ENCODE measurements at regions not wholly inside any gene's neighbourhood (a gene's known extent, or its start where the extent isn't known, plus 50 kb on each side); places are given as distances from the start of the nearest gene placed in this dataset.

GRCh38 chr9:36503172-36504088, 69.3 kb upstream of the MELK start:
- Histone ChIP-seq H3K36me3 (ENCODE audit: control insufficient read depth in 2 of 2, insufficient read depth in 2 of 2, low read length in 1 of 2) (no peaks in the 10 kb centered on the region), H3K4me2 (ENCODE audit: control insufficient read depth, insufficient read depth) (no peak overlapping the region), H3K4me3 (no peak overlapping the region), H3K9ac (ENCODE audit: control insufficient read depth, insufficient read depth, low read length) (no peak overlapping the region), H3K27ac (ENCODE audit: control insufficient read depth, insufficient read depth) (no peak overlapping the region), H3K27me3 (replicated peaks in 1 of 2; ENCODE audit: control insufficient read depth in 2 of 2, insufficient read depth in 2 of 2, low read length in 1 of 2) (no peaks in the 10 kb centered on the region; a peak in 1 of 4 replicates), H2AFZ (ENCODE audit: control insufficient read depth, low read depth, low read length) (peak overlapping the region; percentile 59), H3K9me3 (replicated peaks; ENCODE audit: control insufficient read depth, insufficient read depth, low read length) (no peaks in the 10 kb centered on the region), H3K79me2 (ENCODE audit: control insufficient read depth, insufficient read depth, low read length) (no peaks in the 10 kb centered on the region), H4K20me1 (ENCODE audit: control insufficient read depth, insufficient read depth) (no peaks in the 10 kb centered on the region), H3K4me1 (ENCODE audit: control insufficient read depth, insufficient read depth, low read length) (no peaks in the 10 kb centered on the region; the same call in 1 of the 2 replicates)
- intact Hi-C loops (cut with micrococcal nuclease; ENCODE audit: unreplicated experiment): no loop called here
- no peak for FAIRE-seq
- CTCF ChIA-PET: interaction anchor here (0.6 to 1.1 kb wide), 4 partner anchors 11 to 427 kb away, joined by 3 to 6 read pairs (median 3); no protein-coding TSS in a partner anchor
- WGBS (ENCODE audit: insufficient coverage, insufficient replicate concordance, low lambda C conversion rate, missing lambda C conversion rate): 23% methylated on average over 6 of the region's 6 CpGs
- RAD21 ChIA-PET (ENCODE audit: unreplicated experiment): interaction anchor here (1.3 kb wide), 1 partner anchor 225 kb away, joined by 3 read pairs; no protein-coding TSS in a partner anchor
- peak; percentile 38; the same call in 1 of the 2 replicates for TF ChIP-seq JUNB (IDR thresholded peaks at IDR 0.05)
- no peak for TF ChIP-seq HDGF (IDR thresholded peaks at IDR 0.05)
- POLR2A ChIA-PET: interaction anchor here (0.6 to 1.0 kb wide), 3 partner anchors 7 to 198 kb away, joined by 3 read pairs; no protein-coding TSS in a partner anchor
- in situ Hi-C loops (cut with MboI): no loop called here
- no peak for DNase-seq (ENCODE audit: low read depth, low spot score)
- peak; percentile 30; the same call in 2 of the 3 replicates for ATAC-seq
- no TSS peak for BruUV-seq (replicated peaks)
- SMC1A ChIA-PET (ENCODE audit: uncharacterized antibody, unreplicated experiment): interaction anchor here (0.8 to 2.9 kb wide), 4 partner anchors 8 to 96 kb away, joined by 3 to 9 read pairs (median 5); no protein-coding TSS in a partner anchor

- Histone ChIP-seq H3K36me3 (ENCODE audit: control insufficient read depth in 2 of 2, insufficient read depth in 2 of 2, low read length in 1 of 2) (no peaks in the 10 kb centered on the region), H3K9me3 (replicated peaks; ENCODE audit: control insufficient read depth, insufficient read depth, low read length) (no peaks in the 10 kb centered on the region), H3K4me2 (ENCODE audit: control insufficient read depth, insufficient read depth) (no peak overlapping the region), H3K4me1 (ENCODE audit: control insufficient read depth, insufficient read depth, low read length) (no peaks in the 10 kb centered on the region; the same call in 1 of the 2 replicates), H3K79me2 (ENCODE audit: control insufficient read depth, insufficient read depth, low read length) (no peaks in the 10 kb centered on the region), H2AFZ (ENCODE audit: control insufficient read depth, low read depth, low read length) (no peak overlapping the region), H3K9ac (ENCODE audit: control insufficient read depth, insufficient read depth, low read length) (no peak overlapping the region), H3K27ac (ENCODE audit: control insufficient read depth, insufficient read depth) (no peak overlapping the region), H3K27me3 (replicated peaks in 1 of 2; ENCODE audit: control insufficient read depth in 2 of 2, insufficient read depth in 2 of 2, low read length in 1 of 2) (no peaks in the 10 kb centered on the region; a peak in 1 of 4 replicates), H4K20me1 (ENCODE audit: control insufficient read depth, insufficient read depth) (no peaks in the 10 kb centered on the region), H3K4me3 (no peak overlapping the region)
- WGBS (ENCODE audit: insufficient coverage, insufficient replicate concordance, low lambda C conversion rate, missing lambda C conversion rate): 96% methylated on average over 2 of the region's 3 CpGs
- POLR2A ChIA-PET: interaction anchor here (0.6 to 1.2 kb wide), 2 partner anchors 14 to 55 kb away, joined by 3 read pairs; no protein-coding TSS in a partner anchor
- SMC1A ChIA-PET (ENCODE audit: uncharacterized antibody, unreplicated experiment): interaction anchor here (0.7 to 2.9 kb wide), 3 partner anchors 13 to 50 kb away, joined by 3 to 7 read pairs (median 3); no protein-coding TSS in a partner anchor
- ATAC-seq (no peak), DNase-seq (ENCODE audit: low read depth, low spot score) (no peak), FAIRE-seq (no peak)
- in situ Hi-C loops (cut with MboI): no loop called here
- RAD21 ChIA-PET (ENCODE audit: unreplicated experiment): interaction anchor here (1.0 kb wide), 1 partner anchor 53 kb away, joined by 4 read pairs; no protein-coding TSS in a partner anchor
- CTCF ChIA-PET: interaction anchor here (1.4 kb wide), 1 partner anchor 94 kb away, joined by 6 read pairs; no protein-coding TSS in a partner anchor
- intact Hi-C loops (cut with micrococcal nuclease; ENCODE audit: unreplicated experiment): no loop called here
- BruUV-seq (replicated peaks): no TSS peak
- TF ChIP-seq RCOR1 (conservative IDR thresholded peaks at IDR 0.05; ENCODE audit: low read depth, low read length) (no peak), JUND (IDR thresholded peaks at IDR 0.05; ENCODE audit: low read depth, low read length) (no peak), RELB (IDR thresholded peaks at IDR 0.05; ENCODE audit: low read depth) (no peak), NFYA (IDR thresholded peaks at IDR 0.05; ENCODE audit: borderline replicate concordance, low read depth, low read length) (no peak), CHD2 (IDR thresholded peaks at IDR 0.05; ENCODE audit: borderline replicate concordance, low read depth, low read length) (no peak), ZNF274 (IDR thresholded peaks at IDR 0.05; ENCODE audit: insufficient read depth, insufficient read length) (no peak), PAX8 (IDR thresholded peaks at IDR 0.05) (no peak), BHLHE40 (IDR thresholded peaks at IDR 0.05; ENCODE audit: borderline replicate concordance in 1 of 2, low read depth in 2 of 2, low read length in 1 of 2) (no peak), BMI1 (IDR thresholded peaks at IDR 0.05; ENCODE audit: borderline replicate concordance) (no peak), SP1 (IDR thresholded peaks at IDR 0.05; ENCODE audit: low read depth, low read length) (no peak), MAX (IDR thresholded peaks at IDR 0.05; ENCODE audit: low read depth, low read length) (no peak), MYB (IDR thresholded peaks at IDR 0.05; ENCODE audit: borderline replicate concordance, low read depth, low read length) (no peak), NBN (IDR thresholded peaks at IDR 0.05) (no peak), CREM (IDR thresholded peaks at IDR 0.05; ENCODE audit: low read depth) (no peak)
Observed at GRCh38 chr9:36501727-36502126, 71.0 kb upstream of the MELK start.
